ENCODE measurements at regions not wholly inside any gene's neighbourhood (a gene's known extent, or its start where the extent isn't known, plus 50 kb on each side); places are given as distances from the start of the nearest gene placed in this dataset.

GRCh38 chr16:6656760-6657159, 675.9 kb upstream of the RBFOX1 start:
- peaks cover 4% of the 10 kb centered on the region for H3K9me3 Mint-ChIP-seq
- ATAC-seq (no peak), DNase-seq (no peak)
- H3K27ac Mint-ChIP-seq: no peak overlapping the region
- no peak overlapping the region for H3K4me3 Mint-ChIP-seq
- H3K27me3 Mint-ChIP-seq: peaks cover 1% of the 10 kb centered on the region
- no peaks in the 10 kb centered on the region for H3K36me3 Mint-ChIP-seq (ENCODE audit: low read depth)
- H3K4me1 Mint-ChIP-seq (ENCODE audit: low read depth): no peaks in the 10 kb centered on the region
- TF ChIP-seq, protein P1, sequence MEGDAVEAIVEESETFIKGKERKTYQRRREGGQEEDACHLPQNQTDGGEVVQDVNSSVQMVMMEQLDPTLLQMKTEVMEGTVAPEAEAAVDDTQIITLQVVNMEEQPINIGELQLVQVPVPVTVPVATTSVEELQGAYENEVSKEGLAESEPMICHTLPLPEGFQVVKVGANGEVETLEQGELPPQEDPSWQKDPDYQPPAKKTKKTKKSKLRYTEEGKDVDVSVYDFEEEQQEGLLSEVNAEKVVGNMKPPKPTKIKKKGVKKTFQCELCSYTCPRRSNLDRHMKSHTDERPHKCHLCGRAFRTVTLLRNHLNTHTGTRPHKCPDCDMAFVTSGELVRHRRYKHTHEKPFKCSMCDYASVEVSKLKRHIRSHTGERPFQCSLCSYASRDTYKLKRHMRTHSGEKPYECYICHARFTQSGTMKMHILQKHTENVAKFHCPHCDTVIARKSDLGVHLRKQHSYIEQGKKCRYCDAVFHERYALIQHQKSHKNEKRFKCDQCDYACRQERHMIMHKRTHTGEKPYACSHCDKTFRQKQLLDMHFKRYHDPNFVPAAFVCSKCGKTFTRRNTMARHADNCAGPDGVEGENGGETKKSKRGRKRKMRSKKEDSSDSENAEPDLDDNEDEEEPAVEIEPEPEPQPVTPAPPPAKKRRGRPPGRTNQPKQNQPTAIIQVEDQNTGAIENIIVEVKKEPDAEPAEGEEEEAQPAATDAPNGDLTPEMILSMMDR (IDR thresholded peaks at IDR 0.05): no peak
- ChIA-PET CTCF (no interaction called here), POLR2A (no interaction called here)
- intact Hi-C loops (cut with micrococcal nuclease): no loop called here

- Mint-ChIP-seq H3K36me3 (ENCODE audit: low read depth) (no peaks in the 10 kb centered on the region), H3K4me3 (no peak overlapping the region), H3K9me3 (no peaks in the 10 kb centered on the region), H3K27ac (no peak overlapping the region), H3K4me1 (ENCODE audit: low read depth) (no peaks in the 10 kb centered on the region), H3K27me3 (peaks cover 5% of the 10 kb centered on the region)
- no peak for ATAC-seq
- DNase-seq: no peak
- ChIA-PET POLR2A (no interaction called here), CTCF (no interaction called here)
- intact Hi-C loops (cut with micrococcal nuclease): loop anchor here (10.0 kb wide), 1 partner anchor 58 kb away; no protein-coding TSS in a partner anchor
- TF ChIP-seq, protein P1 (IDR thresholded peaks at IDR 0.05): no peak
Measured at GRCh38 chr16:6646891-6647290, 685.8 kb upstream of the RBFOX1 start.

- CTCF ChIA-PET: interaction anchor here (0.6 kb wide), 1 partner anchor 955 kb away, joined by 3 read pairs; no protein-coding TSS in a partner anchor
- H3K4me1 Mint-ChIP-seq (ENCODE audit: low read depth): no peaks in the 10 kb centered on the region
- POLR2A ChIA-PET: no interaction called here
- TF ChIP-seq, protein P1 (IDR thresholded peaks at IDR 0.05): no peak
- no peak overlapping the region for H3K4me3 Mint-ChIP-seq
- peaks cover 7% of the 10 kb centered on the region for H3K27me3 Mint-ChIP-seq
- intact Hi-C loops (cut with micrococcal nuclease): loop anchor here (10.0 kb wide), 1 partner anchor 59 kb away; no protein-coding TSS in a partner anchor
- H3K9me3 Mint-ChIP-seq: no peaks in the 10 kb centered on the region
- DNase-seq (no peak), ATAC-seq (no peak)
- no peak overlapping the region for H3K27ac Mint-ChIP-seq
- no peaks in the 10 kb centered on the region for H3K36me3 Mint-ChIP-seq (ENCODE audit: low read depth)
Measured at GRCh38 chr16:6645768-6646568, 686.7 kb upstream of the RBFOX1 start.

GRCh38 chr16:6644916-6645315, 687.7 kb upstream of the RBFOX1 start:
- ATAC-seq: no peak
- no peak for DNase-seq
- TF ChIP-seq, protein P1 (IDR thresholded peaks at IDR 0.05): no peak
- CTCF ChIA-PET: interaction anchor here (0.6 to 1.1 kb wide), 3 partner anchors 13 to 956 kb away, joined by 3 to 4 read pairs (median 3); no protein-coding TSS in a partner anchor
- Mint-ChIP-seq H3K36me3 (ENCODE audit: low read depth) (no peaks in the 10 kb centered on the region), H3K27ac (no peak overlapping the region), H3K4me1 (ENCODE audit: low read depth) (no peaks in the 10 kb centered on the region), H3K4me3 (no peak overlapping the region), H3K27me3 (peaks cover 7% of the 10 kb centered on the region), H3K9me3 (no peaks in the 10 kb centered on the region)
- intact Hi-C loops (cut with micrococcal nuclease): loop anchor here (10.0 kb wide), 1 partner anchor 60 kb away; no protein-coding TSS in a partner anchor
- POLR2A ChIA-PET: no interaction called here

- ATAC-seq: no peak
- Mint-ChIP-seq H3K27me3 (peaks cover 7% of the 10 kb centered on the region), H3K27ac (no peak overlapping the region), H3K36me3 (ENCODE audit: low read depth) (no peaks in the 10 kb centered on the region), H3K9me3 (no peaks in the 10 kb centered on the region), H3K4me3 (no peak overlapping the region), H3K4me1 (ENCODE audit: low read depth) (no peaks in the 10 kb centered on the region)
- CTCF ChIA-PET: interaction anchor here (0.8 to 2.5 kb wide), 10 partner anchors 11 to 1028 kb away, joined by 3 to 14 read pairs (median 4); no protein-coding TSS in a partner anchor
- peak; percentile 67 for DNase-seq
- intact Hi-C loops (cut with micrococcal nuclease): loop anchor here (10.0 kb wide), 1 partner anchor 62 kb away; no protein-coding TSS in a partner anchor
- TF ChIP-seq, protein P1 (IDR thresholded peaks at IDR 0.05): peak; percentile 91
- POLR2A ChIA-PET: no interaction called here
Measured at GRCh38 chr16:6643080-6643686, 689.5 kb upstream of the RBFOX1 start.

Measured in activated CD8-positive, alpha-beta T cell treated with anti-CD3 and anti-CD28 coated beads for 36 hours (primary cell).